ENCODE measurements at regions not wholly inside any gene's neighbourhood (a gene's known extent, or its start where the extent isn't known, plus 50 kb on each side); places are given as distances from the start of the nearest gene placed in this dataset.

GRCh38 chr9:24438876-24439275 is 106.8 kb downstream of the IZUMO3 start:
- TF ChIP-seq, protein P1, sequence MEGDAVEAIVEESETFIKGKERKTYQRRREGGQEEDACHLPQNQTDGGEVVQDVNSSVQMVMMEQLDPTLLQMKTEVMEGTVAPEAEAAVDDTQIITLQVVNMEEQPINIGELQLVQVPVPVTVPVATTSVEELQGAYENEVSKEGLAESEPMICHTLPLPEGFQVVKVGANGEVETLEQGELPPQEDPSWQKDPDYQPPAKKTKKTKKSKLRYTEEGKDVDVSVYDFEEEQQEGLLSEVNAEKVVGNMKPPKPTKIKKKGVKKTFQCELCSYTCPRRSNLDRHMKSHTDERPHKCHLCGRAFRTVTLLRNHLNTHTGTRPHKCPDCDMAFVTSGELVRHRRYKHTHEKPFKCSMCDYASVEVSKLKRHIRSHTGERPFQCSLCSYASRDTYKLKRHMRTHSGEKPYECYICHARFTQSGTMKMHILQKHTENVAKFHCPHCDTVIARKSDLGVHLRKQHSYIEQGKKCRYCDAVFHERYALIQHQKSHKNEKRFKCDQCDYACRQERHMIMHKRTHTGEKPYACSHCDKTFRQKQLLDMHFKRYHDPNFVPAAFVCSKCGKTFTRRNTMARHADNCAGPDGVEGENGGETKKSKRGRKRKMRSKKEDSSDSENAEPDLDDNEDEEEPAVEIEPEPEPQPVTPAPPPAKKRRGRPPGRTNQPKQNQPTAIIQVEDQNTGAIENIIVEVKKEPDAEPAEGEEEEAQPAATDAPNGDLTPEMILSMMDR (conservative IDR thresholded peaks at IDR 0.05 in 1 of 2, IDR thresholded peaks at IDR 0.05 in 1 of 2; ENCODE audit: extremely low read depth in 1 of 2, insufficient read depth in 1 of 2, low read depth in 1 of 2, low read length in 2 of 2): no peak
- no peak for TF ChIP-seq EZH2 (IDR thresholded peaks at IDR 0.05; ENCODE audit: borderline replicate concordance, low read length)

Data from mammary epithelial cell (primary cell).